ES-I3 (cell line): ENCODE measurements at regions not wholly inside any gene's neighbourhood (a gene's known extent, or its start where the extent isn't known, plus 50 kb on each side); places are given as distances from the start of the nearest gene placed in this dataset.

ENCODE experiments used
- H3K36me3 ChIP-seq: 2 replicates; pipeline ENCODE4 v1.6.1; 2013; ENCODE audit warnings: mild to moderate bottlenecking, low read length, control low read depth, moderate library complexity; ENCODE audit not compliant: insufficient read depth
- H3K4me1 ChIP-seq: 2 replicates; pipeline ENCODE4 v1.6.1; 2013; ENCODE audit warnings: mild to moderate bottlenecking, control low read depth, low read length; ENCODE audit not compliant: insufficient read depth
- H3K9ac ChIP-seq: 2 replicates; pipeline ENCODE4 v1.6.1; 2013; ENCODE audit warnings: low read depth, mild to moderate bottlenecking, low read length, moderate library complexity
- H3K9me3 ChIP-seq: 2 replicates; pipeline ENCODE4 v1.6.1; 2013; ENCODE audit warnings: mild to moderate bottlenecking, low read length, moderate library complexity; ENCODE audit not compliant: control insufficient read depth, insufficient read depth

DNA sequence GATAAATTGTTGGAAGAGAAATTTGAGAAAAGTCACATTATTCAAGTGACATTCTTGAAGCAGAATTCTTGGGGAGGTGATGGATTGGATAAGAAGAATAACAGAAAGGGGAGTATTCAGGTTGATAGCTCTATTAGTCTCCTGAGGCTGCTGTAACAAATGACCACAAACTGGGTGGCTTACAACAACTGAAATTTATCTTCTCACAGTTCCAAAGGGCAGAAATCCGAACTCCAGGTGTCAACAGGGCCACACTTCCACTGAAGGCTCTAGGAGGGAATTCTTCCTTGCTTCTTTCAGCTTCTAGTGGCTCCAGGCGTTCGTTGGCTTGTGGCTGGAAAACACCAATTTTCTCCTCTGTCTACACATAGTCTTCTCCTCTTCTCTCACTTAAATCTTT, 99.8 kb downstream of the TES start:
- Histone ChIP-seq H3K9ac (no peak overlapping the region), H3K4me1 (peaks cover 12% of the 10 kb centered on the region), H3K9me3 (no peaks in the 10 kb centered on the region), H3K36me3 (no peaks in the 10 kb centered on the region)

DNA sequence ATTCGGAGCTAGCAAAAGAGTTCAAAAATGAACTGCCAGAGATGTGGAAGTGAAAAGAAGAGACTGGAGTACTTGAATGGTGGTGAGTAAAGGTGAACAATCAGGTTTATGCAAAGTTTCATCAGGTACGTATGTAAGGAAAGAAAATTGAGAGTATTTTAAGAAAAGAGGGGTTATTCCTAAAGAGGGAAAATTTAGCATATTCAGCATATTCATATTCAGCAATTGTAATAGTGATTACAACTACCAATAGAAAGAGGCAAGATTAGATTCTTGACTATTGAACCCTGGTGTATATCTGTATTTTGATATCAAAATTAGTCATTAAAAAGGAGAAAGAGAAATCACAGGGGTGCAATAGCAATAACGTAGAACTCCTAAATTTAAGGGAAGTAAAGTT, 100.9 kb downstream of the TES start:
- Histone ChIP-seq H3K36me3 (no peaks in the 10 kb centered on the region), H3K9ac (no peak overlapping the region), H3K9me3 (no peaks in the 10 kb centered on the region), H3K4me1 (peaks cover 14% of the 10 kb centered on the region)

DNA sequence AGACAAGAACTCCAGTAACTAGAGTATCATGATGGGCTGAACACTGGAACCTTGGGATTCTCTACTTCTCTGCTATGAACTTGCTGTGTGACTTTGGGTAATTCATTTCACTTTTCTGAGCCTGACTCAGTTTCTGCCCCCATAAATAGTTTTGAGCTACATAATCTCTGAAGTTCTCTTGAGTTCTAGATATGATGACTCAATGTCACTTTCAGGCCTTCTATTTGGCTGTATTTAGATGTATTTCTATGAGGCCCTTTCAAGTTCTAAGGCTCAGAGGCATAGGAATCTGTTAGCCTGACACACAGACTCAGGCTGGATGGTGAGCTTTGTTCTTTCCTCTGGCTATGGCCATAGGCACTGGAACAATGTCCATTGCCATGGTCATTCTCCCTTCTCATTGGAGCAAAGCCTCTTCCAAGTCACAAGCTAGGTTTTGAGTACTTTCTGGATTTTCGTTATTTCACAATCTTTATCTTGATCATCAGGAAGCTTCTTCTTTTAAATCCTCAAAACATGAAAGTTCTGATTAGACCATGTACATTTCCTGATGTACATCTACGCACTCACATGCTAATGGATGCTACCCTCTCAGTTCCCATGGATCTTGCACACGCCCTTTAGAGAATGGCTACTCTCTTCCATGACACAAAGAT, 101.6 kb downstream of the TES start:
- H3K9ac ChIP-seq = no peak overlapping the region
- peaks cover 18% of the 10 kb centered on the region for H3K4me1 ChIP-seq
- no peaks in the 10 kb centered on the region for H3K36me3 ChIP-seq
- H3K9me3 ChIP-seq = no peaks in the 10 kb centered on the region

DNA sequence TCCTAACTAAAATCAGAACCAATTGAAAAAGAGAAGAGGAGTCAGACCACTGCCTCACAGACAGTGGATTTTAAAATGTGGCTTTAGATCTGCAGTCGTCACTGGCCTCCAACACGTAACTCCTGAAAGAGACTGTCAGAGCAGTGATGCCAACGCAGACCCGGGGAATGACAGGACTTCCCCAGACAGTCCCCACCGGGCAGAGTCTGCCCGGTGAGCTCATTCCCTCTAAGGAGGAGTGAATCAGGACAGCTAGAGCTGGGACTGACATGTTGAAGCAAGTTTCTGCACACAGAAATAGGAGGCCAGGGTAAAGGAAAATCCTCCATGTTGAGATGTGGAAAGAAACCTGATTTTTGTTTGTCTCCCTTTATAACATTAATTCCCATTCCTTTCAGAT, 105.0 kb downstream of the TES start:
- Histone ChIP-seq H3K9me3 (no peaks in the 10 kb centered on the region), H3K36me3 (no peaks in the 10 kb centered on the region), H3K4me1 (peaks cover 24% of the 10 kb centered on the region), H3K9ac (no peak overlapping the region)

DNA sequence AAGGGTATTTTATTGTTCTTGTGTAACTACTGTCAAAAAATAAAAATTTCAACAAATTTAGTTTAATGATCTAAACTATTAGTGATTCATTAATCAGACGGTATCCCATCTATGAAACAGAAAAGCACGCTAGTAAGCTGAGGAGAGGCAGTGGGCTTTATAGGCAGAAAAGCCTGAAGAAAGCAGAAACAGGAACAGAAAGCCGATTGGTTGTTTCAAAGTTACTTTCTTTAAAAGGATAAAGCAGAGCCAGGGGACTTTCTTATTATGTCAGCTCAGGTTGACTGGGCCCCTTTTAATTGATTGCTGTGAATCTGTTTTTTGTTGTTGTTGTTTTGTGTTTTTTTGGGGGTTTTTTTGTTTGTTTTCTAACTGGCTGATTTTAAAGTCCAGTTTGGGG, 105.5 kb downstream of the TES start:
- Histone ChIP-seq H3K9ac (no peak overlapping the region), H3K9me3 (no peaks in the 10 kb centered on the region), H3K4me1 (peaks cover 24% of the 10 kb centered on the region), H3K36me3 (no peaks in the 10 kb centered on the region)

DNA sequence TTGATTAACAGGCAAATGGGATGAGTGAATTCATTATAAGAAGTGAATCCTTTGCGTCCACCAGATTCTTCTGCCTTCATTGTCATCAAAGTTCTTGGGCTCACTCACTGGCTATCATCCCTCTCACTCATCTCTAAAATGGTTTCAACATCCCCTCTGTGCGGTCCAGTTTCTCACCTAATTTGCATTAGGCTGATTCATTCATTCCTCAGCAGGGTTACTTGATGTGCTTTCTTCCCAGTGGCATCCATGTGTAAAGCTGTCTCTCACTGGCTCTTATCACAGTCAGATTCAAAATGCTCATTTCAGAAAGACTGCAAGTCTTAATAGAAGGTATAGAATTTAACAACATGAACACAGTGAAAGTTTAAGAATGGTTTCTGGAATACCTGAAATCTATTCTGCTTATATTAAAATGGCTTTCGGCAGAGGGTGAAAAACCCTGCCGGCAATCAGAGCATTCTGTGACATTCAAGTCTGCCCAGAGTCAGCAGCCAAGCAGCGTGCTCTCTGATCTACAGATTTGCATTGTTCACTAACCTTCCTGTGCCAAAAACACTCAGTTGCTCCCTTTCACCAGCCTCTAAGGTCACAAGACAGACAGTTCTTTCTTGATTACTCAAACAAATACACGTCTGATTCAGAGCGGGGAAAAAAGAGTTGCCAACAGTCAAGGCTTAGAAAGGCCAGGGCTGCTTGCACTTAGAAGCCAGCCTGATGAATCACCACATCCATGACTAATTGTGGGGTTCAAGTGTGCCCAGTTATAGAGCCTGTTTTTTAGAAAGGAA, 106.7 kb downstream of the TES start:
- no peak overlapping the region for H3K9ac ChIP-seq
- H3K9me3 ChIP-seq = no peaks in the 10 kb centered on the region
- peaks cover 24% of the 10 kb centered on the region for H3K4me1 ChIP-seq
- H3K36me3 ChIP-seq = no peaks in the 10 kb centered on the region

DNA sequence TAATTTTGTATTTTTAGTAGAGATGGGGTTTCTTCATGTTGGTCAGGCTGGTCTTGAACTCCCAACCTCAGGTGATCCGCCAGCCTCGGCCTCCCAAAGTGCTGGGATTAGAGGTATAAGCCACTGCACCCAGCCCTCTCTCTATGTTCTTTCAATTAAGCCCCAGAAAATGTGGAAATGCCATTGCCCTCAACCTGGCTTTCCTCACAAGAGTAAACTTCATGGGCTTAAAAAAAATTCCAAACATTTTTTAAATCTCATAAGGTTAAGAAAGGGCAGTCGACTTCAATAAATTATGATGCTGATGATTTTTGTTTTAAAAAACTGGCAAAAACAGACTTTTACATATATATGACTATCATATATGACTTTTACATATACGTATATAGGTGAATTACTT, 107.6 kb downstream of the TES start:
- peaks cover 24% of the 10 kb centered on the region for H3K4me1 ChIP-seq
- H3K9me3 ChIP-seq = no peaks in the 10 kb centered on the region
- H3K36me3 ChIP-seq = no peaks in the 10 kb centered on the region
- H3K9ac ChIP-seq = no peak overlapping the region

DNA sequence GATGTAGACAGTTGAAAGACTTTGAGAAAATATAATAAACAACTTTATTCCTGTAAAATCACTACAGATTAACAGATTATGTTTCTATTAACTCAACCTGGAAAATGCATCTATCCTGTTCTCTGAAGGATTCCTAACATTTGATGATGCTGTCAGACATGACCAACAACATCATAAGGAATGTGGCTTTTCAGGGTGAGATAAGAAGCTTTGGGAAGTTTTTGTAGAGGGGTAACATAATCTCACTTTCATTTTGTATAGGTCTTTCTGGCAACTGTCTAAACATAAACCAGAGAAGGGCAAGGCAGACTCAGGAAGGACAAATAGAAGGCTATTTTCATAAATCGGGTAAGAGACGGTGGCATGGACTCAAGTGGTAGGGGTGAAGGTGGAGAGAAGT, 112.2 kb downstream of the TES start:
- Histone ChIP-seq H3K9ac (no peak overlapping the region), H3K9me3 (no peaks in the 10 kb centered on the region), H3K36me3 (no peaks in the 10 kb centered on the region), H3K4me1 (no peaks in the 10 kb centered on the region; the same call in 1 of the 2 replicates)

DNA sequence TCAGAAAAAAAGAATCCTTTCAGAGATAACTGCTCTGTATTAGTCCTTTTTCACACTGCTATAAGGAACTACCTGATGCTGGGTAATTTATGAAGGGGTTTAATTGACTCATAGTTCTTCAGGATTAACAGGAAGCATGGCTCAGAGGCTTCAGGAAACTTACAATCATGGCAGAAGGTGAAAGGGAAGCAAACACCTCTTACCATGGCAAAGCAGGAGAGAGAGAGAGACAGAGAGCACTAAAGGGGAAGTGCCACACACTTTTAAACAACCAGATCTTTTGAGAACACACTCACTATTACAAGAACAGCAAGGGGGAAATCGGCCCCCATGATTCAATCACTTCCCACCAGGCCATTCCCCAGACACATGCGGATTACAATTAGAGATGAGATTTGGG, 114.2 kb downstream of the TES start:
- Histone ChIP-seq H3K4me1 (peaks cover under 1% of the 10 kb centered on the region; the same call in 1 of the 2 replicates), H3K36me3 (no peaks in the 10 kb centered on the region), H3K9me3 (no peaks in the 10 kb centered on the region), H3K9ac (no peak overlapping the region)

DNA sequence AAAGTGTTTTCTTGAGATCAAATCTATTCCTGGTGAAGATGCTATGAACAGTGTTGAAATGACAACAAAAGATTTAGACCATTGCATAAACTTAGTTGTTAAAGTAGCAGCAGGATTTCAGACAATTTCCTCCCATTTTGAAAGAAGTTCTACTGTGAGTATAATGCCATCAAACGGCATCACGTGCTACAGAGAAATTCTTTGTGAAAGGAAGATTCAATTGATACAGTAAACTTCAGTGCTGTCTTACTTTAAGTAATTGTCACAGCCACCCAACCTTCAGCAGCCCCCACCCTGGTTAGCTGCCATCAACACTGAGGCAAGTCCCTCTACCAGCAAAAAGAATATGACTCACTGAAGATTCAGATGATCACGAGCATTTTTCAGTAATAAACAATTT, 115.2 kb downstream of the TES start:
- H3K9me3 ChIP-seq = no peaks in the 10 kb centered on the region
- H3K4me1 ChIP-seq = peaks cover 6% of the 10 kb centered on the region; the same call in 1 of the 2 replicates
- no peaks in the 10 kb centered on the region for H3K36me3 ChIP-seq
- H3K9ac ChIP-seq = no peak overlapping the region

DNA sequence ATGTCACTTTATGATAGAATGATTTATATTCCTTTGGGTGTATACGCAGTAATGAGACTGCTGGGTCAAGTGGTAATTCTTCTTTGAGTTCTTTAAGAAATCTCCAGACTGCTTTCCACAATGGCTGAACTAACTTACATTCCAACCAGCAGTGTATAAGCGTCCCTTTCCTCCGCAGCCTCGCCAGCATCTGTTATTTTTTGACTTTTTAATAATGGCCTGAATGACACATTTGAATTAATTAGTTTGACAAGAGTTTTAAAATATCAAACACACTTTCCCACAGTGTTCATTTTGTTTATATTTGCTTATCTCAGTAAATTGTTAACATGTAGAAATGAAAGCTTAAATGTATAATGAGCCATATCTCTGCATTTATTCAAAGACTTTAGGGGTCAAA, 116.8 kb downstream of the TES start:
- Histone ChIP-seq H3K9me3 (no peaks in the 10 kb centered on the region), H3K4me1 (peaks cover 6% of the 10 kb centered on the region; the same call in 1 of the 2 replicates), H3K9ac (no peak overlapping the region), H3K36me3 (no peaks in the 10 kb centered on the region)

DNA sequence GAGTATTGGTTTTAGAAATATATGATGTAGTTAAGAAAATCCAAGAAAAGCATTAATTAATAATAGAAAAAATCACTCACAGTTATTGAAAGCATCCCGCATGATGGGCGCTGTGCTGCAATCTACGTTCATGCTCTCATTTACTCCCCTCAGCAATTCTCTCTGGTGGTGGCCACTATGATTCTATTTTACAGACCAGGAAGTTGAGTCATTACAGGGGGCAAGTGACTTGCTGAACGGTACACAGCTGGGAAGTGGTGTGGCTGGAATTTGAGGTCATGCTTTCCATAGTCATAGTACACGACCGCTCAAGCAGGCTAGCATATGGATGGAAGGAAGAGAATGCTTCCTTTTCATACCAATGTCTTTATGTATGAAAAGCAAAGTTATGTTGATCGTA, 117.4 kb downstream of the TES start:
- Histone ChIP-seq H3K4me1 (peaks cover 6% of the 10 kb centered on the region; the same call in 1 of the 2 replicates), H3K36me3 (no peaks in the 10 kb centered on the region), H3K9ac (no peak overlapping the region), H3K9me3 (no peaks in the 10 kb centered on the region)

DNA sequence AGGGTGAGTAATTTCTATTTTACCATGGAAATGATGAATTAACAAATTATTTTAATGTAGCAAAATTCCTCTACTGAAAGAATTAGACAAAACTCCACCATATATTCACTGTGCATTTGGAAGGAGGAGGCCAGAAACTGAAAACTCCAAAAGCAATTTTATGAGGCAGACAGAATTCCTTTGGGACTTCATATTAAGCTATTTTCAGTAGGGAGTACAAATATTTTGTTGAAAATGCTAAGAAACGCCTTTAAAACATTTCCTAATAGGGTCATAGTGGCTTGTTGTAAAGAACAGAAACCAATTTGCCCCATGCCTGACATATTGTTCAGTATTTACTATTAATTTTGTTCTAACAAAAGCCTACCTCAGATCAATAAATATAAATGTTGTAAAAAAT, 117.8 kb downstream of the TES start:
- Histone ChIP-seq H3K4me1 (peaks cover 6% of the 10 kb centered on the region; the same call in 1 of the 2 replicates), H3K9ac (no peak overlapping the region), H3K9me3 (no peaks in the 10 kb centered on the region), H3K36me3 (no peaks in the 10 kb centered on the region)

DNA sequence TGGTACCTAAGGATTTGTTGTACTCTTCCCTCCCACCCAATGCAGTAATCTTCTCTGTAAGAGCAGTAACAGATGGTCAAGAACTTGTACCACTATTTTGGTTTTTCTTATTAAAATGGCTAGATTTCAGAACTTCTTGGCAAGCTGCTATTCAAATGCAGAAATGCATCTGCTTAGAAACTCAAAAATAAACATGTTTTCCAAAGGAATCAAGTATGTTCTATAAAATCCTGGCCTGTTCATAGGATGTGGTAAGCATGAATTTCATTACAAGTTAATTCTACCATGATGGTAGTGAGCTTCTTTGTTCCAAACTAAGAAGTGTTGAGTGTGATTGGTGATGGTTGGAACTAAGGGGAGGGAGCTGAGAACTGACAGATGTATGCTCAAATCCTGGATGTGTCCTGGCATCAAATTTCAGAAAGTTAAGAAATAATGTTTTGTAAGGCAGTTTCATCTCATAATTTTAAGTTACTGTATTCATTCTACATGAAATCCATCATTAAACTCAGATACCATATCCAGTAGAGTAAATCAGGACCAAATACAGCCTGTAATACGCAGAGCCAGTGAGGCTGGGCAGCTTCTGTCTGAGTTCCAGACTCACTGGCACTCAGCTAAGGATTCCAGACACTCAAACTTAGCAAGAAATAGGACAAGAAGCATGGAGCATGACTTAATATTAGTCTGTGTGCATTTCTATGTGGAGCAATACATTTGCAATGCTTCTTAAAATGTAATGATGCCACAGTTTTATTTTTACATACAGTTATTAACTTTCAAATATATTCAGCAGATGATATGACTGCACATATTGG, 119.6 kb downstream of the TES start:
- Histone ChIP-seq H3K9ac (no peak overlapping the region), H3K4me1 (peaks cover 6% of the 10 kb centered on the region; the same call in 1 of the 2 replicates)

More for the DNA sequence above, 119.6 kb downstream of the TES start:
- Histone ChIP-seq H3K9me3 (no peaks in the 10 kb centered on the region), H3K36me3 (no peaks in the 10 kb centered on the region)
